IMR-90 (cell line): ENCODE measurements at regions not wholly inside any gene's neighbourhood (a gene's known extent, or its start where the extent isn't known, plus 50 kb on each side); places are given as distances from the start of the nearest gene placed in this dataset.

ENCODE experiments used
- ATAC-seq: fragments of 200-7000 bp; cut with Tn5 transposase; 2 replicates; pipeline ENCODE4 v1.9.1; 2020; ENCODE audit warnings: low read depth, mild to moderate bottlenecking, moderate library complexity
- BruUV-seq: library from RNA; stranded (reverse); fragments of 400-500 nt; replicated peaks from 2 replicates; lab custom pipeline; 2021; lab: Mats Ljungman, UMichigan
- CTCF ChIA-PET: fragments of 300-600 bp; formaldehyde crosslinking; extraction: SDS; loops from one replicate; lab custom pipeline; 2021; ENCODE audit warnings: antibody characterized with exemption; lab: Yijun Ruan, JAX
- POLR2A ChIA-PET: fragments of 300-600 bp; sonication (Branson Sonifier 250); formaldehyde crosslinking; loops from one replicate; lab custom pipeline; 2022; ENCODE audit warnings: antibody characterized with exemption; ENCODE audit not compliant: unreplicated experiment; lab: Charles Lee
- DNase-seq: peaks from one replicate; pipeline ENCODE4 v3.0.0; 2013
- H2AFZ ChIP-seq: replicated peaks from 2 replicates; pipeline ENCODE3; 2013; ENCODE audit warnings: low read length, mild to moderate bottlenecking; ENCODE audit not compliant: poor library complexity
- H2AK5ac ChIP-seq: 2 replicates; pipeline ENCODE4 v1.6.1; 2013; ENCODE audit warnings: low read depth, low read length, inconsistent platforms
- H2AK9ac ChIP-seq: replicated peaks from 2 replicates; pipeline ENCODE3; 2013; ENCODE audit warnings: mild to moderate bottlenecking, low read depth, low read length, moderate library complexity; ENCODE audit not compliant: poor library complexity
- H2BK120ac ChIP-seq: 2 replicates; pipeline ENCODE4 v1.6.1; 2013; ENCODE audit warnings: low read depth, low read length, inconsistent platforms
- H2BK15ac ChIP-seq: 3 replicates; pipeline ENCODE4 v1.6.1; 2013; ENCODE audit warnings: low read depth, low read length, inconsistent platforms
- H2BK20ac ChIP-seq: 2 replicates; pipeline ENCODE4 v1.6.1; 2013; ENCODE audit warnings: low read depth, mild to moderate bottlenecking, inconsistent platforms, low read length, moderate library complexity
- H2BK5ac ChIP-seq: 2 replicates; pipeline ENCODE4 v1.6.1; 2013; ENCODE audit warnings: mild to moderate bottlenecking, low read depth, low read length, inconsistent platforms; ENCODE audit not compliant: poor library complexity, severe bottlenecking
- H3K14ac ChIP-seq: replicated peaks from 2 replicates; pipeline ENCODE4 v1.6.1; 2013; ENCODE audit warnings: low read depth, low read length, inconsistent platforms
- H3K18ac ChIP-seq: 2 replicates; pipeline ENCODE4 v1.6.1; 2013; ENCODE audit warnings: low read depth, low read length, control low read depth
- H3K23ac ChIP-seq: 2 replicates; pipeline ENCODE4 v1.6.1; 2013; ENCODE audit warnings: low read depth, low read length, inconsistent platforms
- H3K27ac ChIP-seq: 2 replicates; pipeline ENCODE4 v1.5.1; 2013; ENCODE audit warnings: mild to moderate bottlenecking, control low read depth, low read length; ENCODE audit not compliant: insufficient read depth
- H3K27me3 ChIP-seq: 2 replicates; pipeline ENCODE4 v1.6.1; 2013; ENCODE audit warnings: low read length; ENCODE audit not compliant: control insufficient read depth, insufficient read depth
- H3K36me3 ChIP-seq: 2 replicates; pipeline ENCODE4 v1.6.1; 2013; ENCODE audit warnings: low read length, mixed read lengths; ENCODE audit not compliant: control insufficient read depth, insufficient read depth
- H3K4ac ChIP-seq: 2 replicates; pipeline ENCODE4 v1.6.1; 2013; ENCODE audit warnings: low read depth, low read length, inconsistent platforms
- H3K4me1 ChIP-seq: 2 replicates; pipeline ENCODE4 v1.6.1; 2013; ENCODE audit warnings: low read length, mixed read lengths; ENCODE audit not compliant: control insufficient read depth, insufficient read depth
- H3K4me2 ChIP-seq: 2 replicates; pipeline ENCODE4 v1.6.1; 2013; ENCODE audit warnings: low read depth, mild to moderate bottlenecking, control low read depth, low read length, moderate library complexity
- H3K4me3 ChIP-seq: 2 replicates; pipeline ENCODE4 v1.5.1; 2013; ENCODE audit warnings: low read depth, mild to moderate bottlenecking, control low read depth, low read length, moderate library complexity; ENCODE audit not compliant: insufficient read depth
- H3K56ac ChIP-seq: 2 replicates; pipeline ENCODE4 v1.6.1; 2013; ENCODE audit warnings: low read length, inconsistent platforms; ENCODE audit not compliant: insufficient read depth; ENCODE audit errors: extremely low read depth
- H3K79me1 ChIP-seq, 2 experiments: 2 replicates each; pipeline ENCODE4 v1.6.1; 2013; ENCODE audit warnings: low read length in 2 of 2, inconsistent platforms in 1 of 2, low read depth in 1 of 2
- H3K9ac ChIP-seq: 2 replicates; pipeline ENCODE4 v1.6.1; 2013; ENCODE audit warnings: low read depth, low read length, control low read depth
- H3K9me1 ChIP-seq: 2 replicates; pipeline ENCODE4 v1.6.1; 2013; ENCODE audit warnings: low read length, inconsistent platforms; ENCODE audit not compliant: insufficient read depth
- H3K9me3 ChIP-seq: 2 replicates; pipeline ENCODE4 v1.6.1; 2013; ENCODE audit warnings: low read length; ENCODE audit not compliant: control insufficient read depth, insufficient read depth
- H4K20me1 ChIP-seq: 2 replicates; pipeline ENCODE4 v1.6.1; 2013; ENCODE audit warnings: low read length, inconsistent platforms; ENCODE audit not compliant: insufficient read depth
- H4K5ac ChIP-seq: 2 replicates; pipeline ENCODE4 v1.6.1; 2013; ENCODE audit warnings: mild to moderate bottlenecking, low read depth, low read length, control low read depth
- H4K8ac ChIP-seq, 2 experiments: 2 replicates each; pipeline ENCODE4 v1.6.1; 2013; ENCODE audit warnings: low read depth in 2 of 2, low read length in 2 of 2, control low read depth in 1 of 2, inconsistent platforms in 1 of 2
- H4K91ac ChIP-seq: 2 replicates; pipeline ENCODE4 v1.6.1; 2013; ENCODE audit warnings: low read depth, low read length, inconsistent platforms; ENCODE audit not compliant: insufficient read depth
- BHLHE40 ChIP-seq: fragments of 150-350 bp; IDR thresholded peaks from 2 replicates; pipeline ENCODE4 v1.6.1; 2016; ENCODE audit warnings: mild to moderate bottlenecking, low read depth, low read length
- CEBPB ChIP-seq: IDR thresholded peaks from 2 replicates; pipeline ENCODE4 v1.6.1; 2012; ENCODE audit warnings: low read depth, low read length, improper control_type of control experiment
- CHD1 ChIP-seq: IDR thresholded peaks from 2 replicates; pipeline ENCODE4 v1.6.1; 2012; ENCODE audit warnings: low read depth, low read length, improper control_type of control experiment
- CTCF ChIP-seq: conservative IDR thresholded peaks from 2 replicates; pipeline ENCODE4 v1.5.1; 2012; ENCODE audit warnings: mild to moderate bottlenecking, low read depth, low read length, improper control_type of control experiment
- ELK1 ChIP-seq: fragments of 150-350 bp; IDR thresholded peaks from 2 replicates; pipeline ENCODE4 v1.6.1; 2016; ENCODE audit warnings: low read depth, mild to moderate bottlenecking, low read length, moderate library complexity, borderline replicate concordance
- FOS ChIP-seq: fragments of 150-350 bp; IDR thresholded peaks from 2 replicates; pipeline ENCODE4 v1.6.1; 2016; ENCODE audit warnings: low read depth, low read length
- MAFK ChIP-seq: IDR thresholded peaks from 2 replicates; pipeline ENCODE4 v1.6.1; 2012; ENCODE audit warnings: low read depth, low read length, improper control_type of control experiment
- MAZ ChIP-seq: IDR thresholded peaks from 2 replicates; pipeline ENCODE4 v1.6.1; 2012; ENCODE audit warnings: low read depth, mild to moderate bottlenecking, low read length, improper control_type of control experiment, moderate library complexity, borderline replicate concordance
- MXI1 ChIP-seq: IDR thresholded peaks from 2 replicates; pipeline ENCODE4 v1.6.1; 2012; ENCODE audit warnings: low read depth, mild to moderate bottlenecking, low read length, moderate library complexity, borderline replicate concordance
- NFE2L2 ChIP-seq: fragments of 150-350 bp; IDR thresholded peaks from 2 replicates; pipeline ENCODE4 v1.6.1; 2016; ENCODE audit warnings: low read depth, mild to moderate bottlenecking, low read length
- POLR2A ChIP-seq: IDR thresholded peaks from 2 replicates; pipeline ENCODE4 v1.6.1; 2012; ENCODE audit warnings: mild to moderate bottlenecking, low read depth, low read length
- RAD21 ChIP-seq: IDR thresholded peaks from 2 replicates; pipeline ENCODE4 v1.6.1; 2012; ENCODE audit warnings: low read length, improper control_type of control experiment
- RCOR1 ChIP-seq: IDR thresholded peaks from 2 replicates; pipeline ENCODE4 v1.6.1; 2012; ENCODE audit warnings: mild to moderate bottlenecking, low read length, improper control_type of control experiment; ENCODE audit not compliant: insufficient replicate concordance
- RFX5 ChIP-seq: IDR thresholded peaks from 2 replicates; pipeline ENCODE4 v1.8.0; 2012; ENCODE audit warnings: low read depth, mild to moderate bottlenecking, low read length, moderate library complexity
- SMC3 ChIP-seq: fragments of 150-350 bp; IDR thresholded peaks from 2 replicates; pipeline ENCODE4 v1.6.1; 2016; ENCODE audit warnings: low read depth, mild to moderate bottlenecking, antibody characterized with exemption, low read length, moderate library complexity
- USF2 ChIP-seq: fragments of 150-350 bp; IDR thresholded peaks from 2 replicates; pipeline ENCODE4 v1.6.1; 2017; ENCODE audit warnings: mild to moderate bottlenecking, antibody characterized with exemption, low read length, low read depth
- WGBS, 2 experiments: methylation state at CpG; one replicate each; pipeline versions ENCODE4 v1.1.5 to v1.1.7; 2013; ENCODE audit warnings: missing lambda C conversion rate in 2 of 2; ENCODE audit not compliant: insufficient read length in 1 of 2; ENCODE audit errors: extremely low coverage in 2 of 2; 5-methylcytosine and 5-hydroxymethylcytosine counted together
- dilution Hi-C: fragments of 300-500 bp; cut with HindIII; formaldehyde crosslinking; loops from one replicate; pipeline ENCODE4 v1.14.3; 2018; ENCODE audit warnings: low sequenced_read_pairs; ENCODE audit not compliant: unreplicated experiment
- in situ Hi-C: fragments of 300-500 bp; cut with MboI; formaldehyde crosslinking; loops from 3 replicates; pipeline ENCODE4 v1.14.3; 2019; ENCODE audit warnings: low sequenced_read_pairs, inconsistent platforms, mixed read lengths
- intact Hi-C: fragments of 100-400 bp; cut with micrococcal nuclease; formaldehyde crosslinking; loops from 2 replicates; pipeline ENCODE4 v1.10.0; 2022

GRCh38 chr9:65426231-65426630, 141.2 kb upstream of the FOXD4L5 start:
- Histone ChIP-seq H3K56ac (no peak overlapping the region), H2BK15ac (no peak overlapping the region), H4K91ac (no peak overlapping the region), H3K4ac (no peak overlapping the region), H4K20me1 (no peaks in the 10 kb centered on the region), H3K36me3 (no peaks in the 10 kb centered on the region), H4K8ac (no peak overlapping the region), H2BK120ac (no peak overlapping the region), H2AK5ac (no peak overlapping the region), H4K5ac (no peak overlapping the region), H3K14ac (no peak overlapping the region), H3K18ac (no peak overlapping the region), H3K23ac (no peak overlapping the region), H2BK5ac (no peak overlapping the region), H2AFZ (no peak overlapping the region), H2BK20ac (no peak overlapping the region), H3K27me3 (no peaks in the 10 kb centered on the region), H3K4me1 (no peaks in the 10 kb centered on the region), H2AK9ac (no peak overlapping the region), H3K27ac (no peak overlapping the region), H3K4me2 (no peak overlapping the region), H3K9ac (no peak overlapping the region), H3K9me3 (peaks cover 8% of the 10 kb centered on the region; the same call in 1 of the 2 replicates), H3K9me1 (no peaks in the 10 kb centered on the region), H3K79me1 (no peaks in the 10 kb centered on the region), H3K4me3 (no peak overlapping the region)
- no peak for ATAC-seq
- intact Hi-C loops, result no loop called here
- CTCF ChIA-PET, result no interaction called here
- BruUV-seq, result no TSS peak
- dilution Hi-C loops, result no loop called here
- TF ChIP-seq NFE2L2 (no peak), SMC3 (no peak), MAFK (no peak), MAZ (no peak), FOS (no peak), CEBPB (no peak), BHLHE40 (no peak), POLR2A (no peak), USF2 (no peak), RFX5 (no peak), RCOR1 (no peak), RAD21 (no peak), ELK1 (no peak), CHD1 (no peak), MXI1 (no peak), CTCF (no peak)
- in situ Hi-C loops, result no loop called here
- DNase-seq, result no peak
- WGBS, 2 experiments, result 80% methylated on average over 5 of the region's 8 CpGs; no CpG with 5 or more reads in 1 of the 2 experiments
- POLR2A ChIA-PET, result no interaction called here
